GM12878 (cell line): ENCODE measurements at regions not wholly inside any gene's neighbourhood (a gene's known extent, or its start where the extent isn't known, plus 50 kb on each side); places are given as distances from the start of the nearest gene placed in this dataset.

Source experiments
- ATAC-seq: fragments of 200-7000 bp; cut with Tn5 transposase; 3 replicates; pipeline ENCODE4 v1.9.1; 2020; ENCODE audit warnings: mild to moderate bottlenecking, moderate library complexity
- BruUV-seq: library from RNA; stranded (reverse); fragments of 400-500 nt; replicated peaks from 2 replicates; lab custom pipeline; 2021; lab: Mats Ljungman, UMichigan
- CTCF ChIA-PET: fragments of 300-600 bp; sonication (Branson Sonifier 250); formaldehyde crosslinking; extraction: SDS; loops from one replicate; lab custom pipeline; 2021; ENCODE audit warnings: inconsistent platforms; lab: Yijun Ruan, JAX
- POLR2A ChIA-PET: fragments of 350-600 bp; formaldehyde crosslinking; extraction: SDS; loops from one replicate; lab custom pipeline; 2021; ENCODE audit warnings: inconsistent platforms; lab: Charles Lee
- RAD21 ChIA-PET: fragments of 300-600 bp; sonication (Branson Sonifier 250); formaldehyde crosslinking; loops from one replicate; lab custom pipeline; 2023; ENCODE audit warnings: antibody characterized with exemption; ENCODE audit not compliant: unreplicated experiment; lab: Charles Lee
- SMC1A ChIA-PET: fragments of 300-600 bp; sonication (Branson Sonifier 250); formaldehyde crosslinking; loops from one replicate; lab custom pipeline; 2023; ENCODE audit not compliant: unreplicated experiment, uncharacterized antibody; lab: Charles Lee
- DNase-seq: peaks from one replicate; pipeline ENCODE4 v3.0.0-alpha.2; 2011; ENCODE audit warnings: low read depth, low spot score
- FAIRE-seq: peaks from 3 replicates; lab custom pipeline; 2011; peaks lifted over from hg19 to GRCh38; lab: Jason Lieb, UNC
- H2AFZ ChIP-seq: 2 replicates; pipeline ENCODE4 v1.6.0; 2011; ENCODE audit warnings: low read depth, low read length, control low read depth; ENCODE audit not compliant: control insufficient read depth
- H3K27ac ChIP-seq: 2 replicates; pipeline ENCODE4 v1.5.1; 2011; ENCODE audit warnings: control low read depth; ENCODE audit not compliant: control insufficient read depth, insufficient read depth
- H3K27me3 ChIP-seq, 2 experiments: replicated peaks in 1 of 2; 2 replicates each; pipeline versions ENCODE4 v1.6.0 to v1.6.1; 2011; ENCODE audit warnings: low read length in 1 of 2; ENCODE audit not compliant: control insufficient read depth in 2 of 2, insufficient read depth in 2 of 2
- H3K36me3 ChIP-seq, 2 experiments: 2 replicates each; pipeline ENCODE4 v1.5.1; 2011; ENCODE audit warnings: low read length in 1 of 2; ENCODE audit not compliant: control insufficient read depth in 2 of 2, insufficient read depth in 2 of 2
- H3K4me1 ChIP-seq: 2 replicates; pipeline ENCODE4 v1.6.1; 2011; ENCODE audit warnings: mild to moderate bottlenecking, low read length, moderate library complexity, mixed read lengths; ENCODE audit not compliant: control insufficient read depth, insufficient read depth
- H3K4me2 ChIP-seq: 2 replicates; pipeline ENCODE4 v1.6.0; 2011; ENCODE audit warnings: control low read depth; ENCODE audit not compliant: control insufficient read depth, insufficient read depth
- H3K4me3 ChIP-seq: fragments of 200-600 bp; sonication (generic); 2 replicates; pipeline ENCODE4 v1.5.1; 2016
- H3K79me2 ChIP-seq: 2 replicates; pipeline ENCODE4 v1.6.0; 2011; ENCODE audit warnings: low read length; ENCODE audit not compliant: control insufficient read depth, insufficient read depth
- H3K9ac ChIP-seq: 2 replicates; pipeline ENCODE4 v1.8.0; 2011; ENCODE audit warnings: low read length, control low read depth, mixed read lengths; ENCODE audit not compliant: control insufficient read depth, insufficient read depth
- H3K9me3 ChIP-seq: replicated peaks from 3 replicates; pipeline ENCODE4 v1.5.1; 2011; ENCODE audit warnings: mild to moderate bottlenecking, low read length; ENCODE audit not compliant: control insufficient read depth, insufficient read depth
- H4K20me1 ChIP-seq: 2 replicates; pipeline ENCODE4 v1.6.0; 2011; ENCODE audit not compliant: control insufficient read depth, insufficient read depth
- BCLAF1 ChIP-seq: fragments of 450-650 bp; IDR thresholded peaks from 2 replicates; pipeline ENCODE4 v1.6.1; 2017; ENCODE audit warnings: antibody characterized with exemption, mild to moderate bottlenecking, moderate library complexity
- E2F4 ChIP-seq: IDR thresholded peaks from 2 replicates; pipeline ENCODE4 v1.6.1; 2012; ENCODE audit warnings: low read depth, low read length, improper control_type of control experiment
- FOS ChIP-seq: IDR thresholded peaks from 3 replicates; pipeline ENCODE4 v1.6.1; 2011; ENCODE audit warnings: borderline replicate concordance; ENCODE audit not compliant: insufficient read length; ENCODE audit errors: extremely low read depth
- HDAC2 ChIP-seq: fragments of 200-600 bp; sonication (generic); IDR thresholded peaks from 2 replicates; pipeline ENCODE4 v1.6.1; 2017
- MEF2B ChIP-seq: fragments of 450-650 bp; IDR thresholded peaks from 2 replicates; pipeline ENCODE4 v1.6.1; 2018; ENCODE audit warnings: mild to moderate bottlenecking, moderate library complexity; ENCODE audit not compliant: partially characterized antibody, poor library complexity, severe bottlenecking
- PML ChIP-seq: IDR thresholded peaks from 2 replicates; pipeline ENCODE4 v1.6.1; 2012; ENCODE audit warnings: low read length, inconsistent platforms
- POLR2AphosphoS2 ChIP-seq: IDR thresholded peaks from 2 replicates; pipeline ENCODE4 v1.6.1; 2011; ENCODE audit warnings: low read depth, mild to moderate bottlenecking, low read length, improper control_type of control experiment, moderate library complexity
- RELA ChIP-seq: fragments of 450-650 bp; IDR thresholded peaks from 2 replicates; pipeline ENCODE4 v1.8.0; 2014; ENCODE audit warnings: borderline replicate concordance; ENCODE audit not compliant: partially characterized antibody
- SMC3 ChIP-seq: IDR thresholded peaks from 2 replicates; pipeline ENCODE4 v1.6.1; 2011; ENCODE audit warnings: low read length, improper control_type of control experiment, borderline replicate concordance
- ZBTB4 ChIP-seq: fragments of 450-650 bp; formaldehyde crosslinking; IDR thresholded peaks from 2 replicates; pipeline ENCODE4 v1.4.0; 2022; ENCODE audit warnings: mild to moderate bottlenecking, moderate library complexity
- ZNF24 ChIP-seq: fragments of 450-650 bp; IDR thresholded peaks from 2 replicates; pipeline ENCODE4 v1.6.1; 2017; ENCODE audit warnings: antibody characterized with exemption, mild to moderate bottlenecking
- ZNF592 ChIP-seq: fragments of 450-650 bp; IDR thresholded peaks from 2 replicates; pipeline ENCODE4 v1.6.1; 2017; ENCODE audit warnings: mild to moderate bottlenecking, moderate library complexity
- WGBS: methylation state at CpG from one replicate; pipeline ENCODE4 v1.1.6; 2016; ENCODE audit warnings: low lambda C conversion rate; ENCODE audit not compliant: insufficient replicate concordance, insufficient coverage; ENCODE audit errors: missing lambda C conversion rate; 5-methylcytosine and 5-hydroxymethylcytosine counted together
- in situ Hi-C: fragments of 300-500 bp; cut with MboI; formaldehyde crosslinking; loops from 9 replicates; pipeline ENCODE4 v1.14.3; 2018; ENCODE audit warnings: mixed read lengths
- intact Hi-C: fragments of 100-400 bp; cut with micrococcal nuclease; formaldehyde crosslinking; loops from one replicate; pipeline ENCODE4 v1.14.2; 2022; ENCODE audit not compliant: unreplicated experiment

- no peak for DNase-seq
- no peaks in the 10 kb centered on the region for H3K27me3 ChIP-seq
- intact Hi-C loops, result no loop called here
- H3K79me2 ChIP-seq, result no peaks in the 10 kb centered on the region
- H3K9ac ChIP-seq, result no peak overlapping the region
- no peaks in the 10 kb centered on the region for H3K4me1 ChIP-seq
- H3K4me3 ChIP-seq, result no peak overlapping the region
- in situ Hi-C loops, result no loop called here
- POLR2A ChIA-PET, result no interaction called here
- H3K27ac ChIP-seq, result no peak overlapping the region
- RAD21 ChIA-PET, result no interaction called here
- TF ChIP-seq RELA (no peak), ZNF24 (no peak), ZNF592 (no peak), BCLAF1 (no peak), PML (no peak), SMC3 (no peak), POLR2AphosphoS2 (no peak), HDAC2 (no peak), MEF2B (no peak), ZBTB4 (CRISPR knock-in tag) (no peak), FOS (no peak), E2F4 (no peak)
- TF ChIP-seq, all 136 proteins: peak for 0
- H3K9me3 ChIP-seq, result no peaks in the 10 kb centered on the region
- H3K36me3 ChIP-seq, result no peaks in the 10 kb centered on the region
- BruUV-seq, result no TSS peak
- H4K20me1 ChIP-seq, result no peaks in the 10 kb centered on the region
- H2AFZ ChIP-seq, result no peak overlapping the region
- ATAC-seq (no peak), FAIRE-seq (no peak)
- ChIA-PET CTCF (no interaction called here), SMC1A (no interaction called here)
- H3K4me2 ChIP-seq, result no peak overlapping the region
- 36% methylated on average over 1 of the region's 1 CpG for WGBS
Measured at GRCh38 chr13:38013676-38014075, 144.1 kb upstream of the TRPC4 start.
